Duodenal mucosa (tissue), 2 donors: ENCODE measurements at regions not wholly inside any gene's neighbourhood (a gene's known extent, or its start where the extent isn't known, plus 50 kb on each side); places are given as distances from the start of the nearest gene placed in this dataset.

Experiments used
- H3K27ac ChIP-seq: one replicate; pipeline ENCODE4 v1.7.0; 2013; ENCODE audit warnings: low read depth, low read length
- H3K27me3 ChIP-seq, 2 donors: one replicate each; pipeline ENCODE4 v1.7.0; 2013; ENCODE audit warnings: low read length in 2 of 2, control low read depth in 1 of 2; ENCODE audit not compliant: insufficient read depth in 2 of 2, control insufficient read depth in 1 of 2
- H3K36me3 ChIP-seq, 2 donors: one replicate each; pipeline ENCODE4 v1.7.0; 2013; ENCODE audit warnings: low read length in 2 of 2, control low read depth in 1 of 2; ENCODE audit not compliant: insufficient read depth in 2 of 2, control insufficient read depth in 1 of 2
- H3K4me1 ChIP-seq, 2 donors: one replicate each; pipeline ENCODE4 v1.7.0; 2013; ENCODE audit warnings: low read length in 2 of 2, control low read depth in 1 of 2; ENCODE audit not compliant: insufficient read depth in 2 of 2, control insufficient read depth in 1 of 2
- H3K4me3 ChIP-seq, 2 donors: one replicate each; pipeline ENCODE4 v1.7.0; 2013; ENCODE audit warnings: low read length in 2 of 2, low read depth in 1 of 2
- H3K9ac ChIP-seq, 2 donors: one replicate each; pipeline ENCODE4 v1.7.0; 2013; ENCODE audit warnings: low read length in 2 of 2, low read depth in 1 of 2
- H3K9me3 ChIP-seq, 2 donors: one replicate each; pipeline ENCODE4 v1.7.0; 2013; ENCODE audit warnings: low read length in 2 of 2, control low read depth in 1 of 2; ENCODE audit not compliant: control insufficient read depth in 1 of 2

GRCh38 chr9:29730163-29730562 is 2156.9 kb upstream of the C9orf72 start:
- H3K27me3 ChIP-seq = no peaks in the 10 kb centered on the region
- H3K4me1 ChIP-seq = no peaks in the 10 kb centered on the region
- no peak overlapping the region for H3K4me3 ChIP-seq
- no peak overlapping the region for H3K9ac ChIP-seq
- H3K27ac ChIP-seq = no peak overlapping the region
- no peaks in the 10 kb centered on the region for H3K36me3 ChIP-seq
- peaks cover 0 to 14% of the 10 kb centered on the region in 2 donors for H3K9me3 ChIP-seq

GRCh38 chr9:29740518-29740917 is 2167.2 kb upstream of the C9orf72 start:
- H3K9ac ChIP-seq = no peak overlapping the region
- H3K27ac ChIP-seq = no peak overlapping the region

GRCh38 chr9:29741169-29741568 is 2167.9 kb upstream of the C9orf72 start:
- Histone ChIP-seq H3K4me1 (no peaks in the 10 kb centered on the region), H3K36me3 (no peaks in the 10 kb centered on the region), H3K9me3 (peaks cover 2 to 5% of the 10 kb centered on the region in 2 donors), H3K27me3 (no peaks in the 10 kb centered on the region), H3K4me3 (no peak overlapping the region), H3K9ac (no peak overlapping the region), H3K27ac (no peak overlapping the region)

More at GRCh38 chr9:29740518-29740917, 2167.2 kb upstream of the C9orf72 start:
- Histone ChIP-seq H3K4me3 (no peak overlapping the region), H3K9me3 (peaks cover 2 to 5% of the 10 kb centered on the region in 2 donors), H3K36me3 (no peaks in the 10 kb centered on the region), H3K4me1 (no peaks in the 10 kb centered on the region), H3K27me3 (no peaks in the 10 kb centered on the region)

GRCh38 chr9:29750062-29750461 is 2176.8 kb upstream of the C9orf72 start:
- H3K4me3 ChIP-seq = no peak overlapping the region
- H3K9me3 ChIP-seq = no peaks in the 10 kb centered on the region
- H3K27ac ChIP-seq = no peak overlapping the region
- no peaks in the 10 kb centered on the region for H3K4me1 ChIP-seq
- H3K36me3 ChIP-seq = no peaks in the 10 kb centered on the region
- no peak overlapping the region for H3K9ac ChIP-seq
- no peaks in the 10 kb centered on the region for H3K27me3 ChIP-seq

GRCh38 chr9:29751226-29751625 is 2177.9 kb upstream of the C9orf72 start:
- Histone ChIP-seq H3K4me1 (no peaks in the 10 kb centered on the region), H3K9me3 (no peaks in the 10 kb centered on the region), H3K27me3 (no peaks in the 10 kb centered on the region), H3K36me3 (no peaks in the 10 kb centered on the region), H3K4me3 (no peak overlapping the region), H3K27ac (no peak overlapping the region), H3K9ac (no peak overlapping the region)

GRCh38 chr9:29753638-29754037 is 2180.4 kb upstream of the C9orf72 start:
- Histone ChIP-seq H3K36me3 (no peaks in the 10 kb centered on the region), H3K9me3 (no peaks in the 10 kb centered on the region), H3K27ac (no peak overlapping the region), H3K9ac (no peak overlapping the region), H3K4me3 (no peak overlapping the region), H3K4me1 (no peaks in the 10 kb centered on the region), H3K27me3 (no peaks in the 10 kb centered on the region)

GRCh38 chr9:29769019-29769418 is 2195.7 kb upstream of the C9orf72 start:
- no peaks in the 10 kb centered on the region for H3K9me3 ChIP-seq
- no peak overlapping the region for H3K27ac ChIP-seq
- no peak overlapping the region for H3K4me3 ChIP-seq
- H3K9ac ChIP-seq = no peak overlapping the region
- no peaks in the 10 kb centered on the region for H3K36me3 ChIP-seq
- H3K4me1 ChIP-seq = no peaks in the 10 kb centered on the region
- H3K27me3 ChIP-seq = no peaks in the 10 kb centered on the region

GRCh38 chr9:29773676-29774075 is 2200.4 kb upstream of the C9orf72 start:
- Histone ChIP-seq H3K27me3 (no peaks in the 10 kb centered on the region), H3K36me3 (no peaks in the 10 kb centered on the region)

GRCh38 chr9:29775491-29775890 is 2202.2 kb upstream of the C9orf72 start:
- Histone ChIP-seq H3K4me3 (no peak overlapping the region), H3K27me3 (no peaks in the 10 kb centered on the region), H3K27ac (no peak overlapping the region), H3K4me1 (no peaks in the 10 kb centered on the region), H3K9me3 (no peaks in the 10 kb centered on the region), H3K36me3 (no peaks in the 10 kb centered on the region), H3K9ac (no peak overlapping the region)

More at GRCh38 chr9:29773676-29774075, 2200.4 kb upstream of the C9orf72 start:
- H3K4me3 ChIP-seq = no peak overlapping the region
- no peaks in the 10 kb centered on the region for H3K4me1 ChIP-seq
- H3K9ac ChIP-seq = no peak overlapping the region
- H3K27ac ChIP-seq = no peak overlapping the region
- H3K9me3 ChIP-seq = no peaks in the 10 kb centered on the region

- H3K9me3 ChIP-seq = no peaks in the 10 kb centered on the region
- H3K4me1 ChIP-seq = no peaks in the 10 kb centered on the region
- no peak overlapping the region for H3K4me3 ChIP-seq
- no peaks in the 10 kb centered on the region for H3K36me3 ChIP-seq
- H3K27me3 ChIP-seq = no peaks in the 10 kb centered on the region
- H3K9ac ChIP-seq = no peak overlapping the region
- H3K27ac ChIP-seq = no peak overlapping the region
These were observed 2205.1 kb upstream of the C9orf72 start for GRCh38 chr9:29778281-29778849.

GRCh38 chr9:29793970-29794369 is 2220.7 kb upstream of the C9orf72 start:
- Histone ChIP-seq H3K9ac (no peak overlapping the region), H3K4me1 (no peaks in the 10 kb centered on the region), H3K36me3 (no peaks in the 10 kb centered on the region), H3K27ac (no peak overlapping the region), H3K4me3 (no peak overlapping the region), H3K9me3 (no peaks in the 10 kb centered on the region), H3K27me3 (no peaks in the 10 kb centered on the region)
